Peyer's patch (tissue), 4 donors: ENCODE measurements at regions not wholly inside any gene's neighbourhood (a gene's known extent, or its start where the extent isn't known, plus 50 kb on each side); places are given as distances from the start of the nearest gene placed in this dataset.
"Not testable (repeated sequence)": the region's sequence is repeated elsewhere in the genome, so short reads cannot be mapped to it uniquely, and the experiment has no call there.

Experiments used
- POLR2A ChIP-seq, 2 donors: fragments of 450-650 bp; IDR thresholded peaks; one replicate each; pipeline ENCODE4 v1.5.1; 2017; ENCODE audit warnings: antibody characterized with exemption in 2 of 2, mild to moderate bottlenecking in 2 of 2, moderate library complexity in 2 of 2
- TF ChIP-seq, protein P1 (sequence below), 6 experiments: fragments of 450-650 bp in 4 of 6; fragments of 200-600 bp in 2 of 6; sonication (generic) in 1 of 6; IDR thresholded peaks; one replicate each; pipeline ENCODE4 v1.5.1; 2017 to 2019; ENCODE audit warnings: antibody characterized with exemption in 6 of 6, mild to moderate bottlenecking in 3 of 6, moderate library complexity in 1 of 6

DNA sequence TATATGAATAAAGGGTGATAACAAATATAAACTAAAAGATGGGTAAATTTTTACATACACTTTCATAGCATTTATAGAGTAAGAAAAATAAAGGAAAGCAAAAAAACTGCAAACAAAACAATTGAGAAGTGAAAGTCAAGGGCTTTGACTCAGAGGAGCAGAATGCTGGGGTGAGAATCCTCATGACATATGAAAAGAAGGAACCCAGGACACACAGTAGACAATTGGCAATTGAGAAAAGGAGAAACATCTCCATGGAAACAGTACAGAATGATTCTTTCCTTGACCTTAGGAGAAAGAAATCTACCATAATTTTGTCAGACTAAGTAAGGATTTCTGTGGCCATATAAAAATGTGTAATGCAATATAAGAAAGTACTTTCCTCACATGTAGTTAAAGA is 138.3 kb downstream of the SYT15 start:
- TF ChIP-seq, protein P1, sequence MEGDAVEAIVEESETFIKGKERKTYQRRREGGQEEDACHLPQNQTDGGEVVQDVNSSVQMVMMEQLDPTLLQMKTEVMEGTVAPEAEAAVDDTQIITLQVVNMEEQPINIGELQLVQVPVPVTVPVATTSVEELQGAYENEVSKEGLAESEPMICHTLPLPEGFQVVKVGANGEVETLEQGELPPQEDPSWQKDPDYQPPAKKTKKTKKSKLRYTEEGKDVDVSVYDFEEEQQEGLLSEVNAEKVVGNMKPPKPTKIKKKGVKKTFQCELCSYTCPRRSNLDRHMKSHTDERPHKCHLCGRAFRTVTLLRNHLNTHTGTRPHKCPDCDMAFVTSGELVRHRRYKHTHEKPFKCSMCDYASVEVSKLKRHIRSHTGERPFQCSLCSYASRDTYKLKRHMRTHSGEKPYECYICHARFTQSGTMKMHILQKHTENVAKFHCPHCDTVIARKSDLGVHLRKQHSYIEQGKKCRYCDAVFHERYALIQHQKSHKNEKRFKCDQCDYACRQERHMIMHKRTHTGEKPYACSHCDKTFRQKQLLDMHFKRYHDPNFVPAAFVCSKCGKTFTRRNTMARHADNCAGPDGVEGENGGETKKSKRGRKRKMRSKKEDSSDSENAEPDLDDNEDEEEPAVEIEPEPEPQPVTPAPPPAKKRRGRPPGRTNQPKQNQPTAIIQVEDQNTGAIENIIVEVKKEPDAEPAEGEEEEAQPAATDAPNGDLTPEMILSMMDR (IDR thresholded peaks at IDR 0.05): not testable (repeated sequence)
- not testable (repeated sequence) for TF ChIP-seq POLR2A (IDR thresholded peaks at IDR 0.05)
